CD1c-positive myeloid dendritic cell (primary cell): ENCODE measurements at regions not wholly inside any gene's neighbourhood (a gene's known extent, or its start where the extent isn't known, plus 50 kb on each side); places are given as distances from the start of the nearest gene placed in this dataset.

Experiments
- DNase-seq: peaks from one replicate; pipeline ENCODE4 v3.0.0-alpha.2; 2016; ENCODE audit errors: extremely low spot score

DNA sequence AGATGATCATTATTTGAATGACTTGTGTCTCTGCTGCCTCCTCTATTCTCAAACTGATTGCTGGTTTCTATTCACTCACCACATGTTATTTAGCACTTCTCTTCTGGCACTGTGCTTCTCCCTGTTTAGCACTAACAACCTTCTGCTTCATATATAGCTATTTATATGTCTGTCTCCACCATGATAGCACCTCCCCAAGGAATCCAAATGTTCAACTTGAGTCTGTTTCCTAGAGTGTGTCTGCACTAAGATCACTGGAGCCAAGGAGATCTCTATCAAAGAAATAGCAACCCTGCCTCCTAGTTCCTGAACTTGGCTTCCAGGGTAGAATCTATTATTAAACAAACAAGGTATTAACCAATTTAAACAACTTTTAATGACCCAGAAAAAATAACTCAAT is 104.5 kb downstream of the CYP26A1 start:
- no peak for DNase-seq

DNA sequence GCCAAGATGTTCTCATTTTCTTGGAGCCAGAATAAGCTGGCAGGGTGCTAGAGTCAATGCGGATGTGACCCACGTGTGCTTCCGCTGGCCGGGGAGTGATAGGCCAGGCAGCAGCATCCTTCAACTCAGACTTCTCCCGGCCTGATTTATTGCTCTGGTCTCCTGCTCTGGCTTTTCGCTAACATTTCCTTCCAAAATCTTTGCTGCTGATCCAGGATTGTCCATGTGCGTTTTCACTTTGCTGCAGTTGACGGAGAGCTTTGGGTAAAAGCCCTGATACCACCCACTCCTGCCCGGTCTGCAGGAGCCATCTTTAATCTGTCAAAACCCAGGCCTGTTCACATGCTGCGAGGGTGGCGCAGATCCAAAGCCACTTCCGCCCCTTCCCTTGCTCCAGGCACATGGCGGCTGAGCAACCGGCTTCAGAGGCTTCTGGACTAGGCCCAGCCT is 106.8 kb downstream of the CYP26A1 start:
- no peak for DNase-seq

DNA sequence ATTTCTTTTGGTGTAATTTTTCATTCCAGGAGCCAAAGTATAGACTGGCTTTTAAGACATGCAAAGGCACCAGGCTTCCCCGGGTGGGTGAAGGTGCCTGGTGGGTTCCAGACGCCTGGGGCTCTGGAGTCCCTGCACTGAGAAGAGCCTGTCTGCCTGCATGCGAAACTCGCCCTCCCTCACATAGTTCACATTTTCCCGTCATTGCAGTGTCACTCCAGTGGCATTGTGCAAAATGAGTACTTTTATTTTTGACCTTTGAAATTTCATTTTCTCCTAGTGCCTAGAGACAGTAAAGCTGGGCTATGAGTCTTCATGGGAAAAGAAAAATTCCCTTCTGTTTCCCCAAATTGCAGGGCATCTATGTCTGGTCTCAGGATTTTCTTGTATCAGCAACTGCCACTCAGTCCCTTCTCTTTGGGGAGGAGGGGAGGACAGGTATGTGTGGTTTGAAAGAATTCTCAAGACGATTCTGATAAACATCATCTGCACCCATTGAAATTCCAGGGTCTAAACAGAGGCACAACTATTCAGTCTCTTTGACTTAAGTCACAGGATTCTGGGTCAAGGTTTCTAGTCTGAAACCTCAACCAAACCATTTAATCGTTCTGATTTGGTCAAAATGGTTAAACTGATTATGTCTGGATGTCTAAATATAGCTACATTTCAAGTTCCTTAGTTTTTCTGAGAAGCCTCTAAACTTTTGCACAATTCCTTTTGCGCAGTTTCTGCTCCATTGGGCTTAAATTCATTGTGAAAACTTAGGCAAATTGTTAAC is 107.8 kb downstream of the CYP26A1 start:
- no peak for DNase-seq

DNA sequence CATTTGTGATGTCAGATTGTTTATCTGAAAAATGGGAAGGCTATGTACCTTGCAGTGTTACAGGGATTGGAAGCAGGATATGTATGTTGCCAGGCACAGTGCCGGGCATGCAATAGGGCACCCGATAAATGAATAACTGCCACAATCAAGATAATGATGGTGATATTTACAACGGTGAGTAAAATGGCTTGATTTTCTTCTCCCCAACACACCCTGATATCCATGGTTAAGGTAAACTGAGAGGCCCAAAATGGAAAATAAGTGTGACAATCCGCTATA is 108.3 kb downstream of the CYP26A1 start:
- no peak for DNase-seq

DNA sequence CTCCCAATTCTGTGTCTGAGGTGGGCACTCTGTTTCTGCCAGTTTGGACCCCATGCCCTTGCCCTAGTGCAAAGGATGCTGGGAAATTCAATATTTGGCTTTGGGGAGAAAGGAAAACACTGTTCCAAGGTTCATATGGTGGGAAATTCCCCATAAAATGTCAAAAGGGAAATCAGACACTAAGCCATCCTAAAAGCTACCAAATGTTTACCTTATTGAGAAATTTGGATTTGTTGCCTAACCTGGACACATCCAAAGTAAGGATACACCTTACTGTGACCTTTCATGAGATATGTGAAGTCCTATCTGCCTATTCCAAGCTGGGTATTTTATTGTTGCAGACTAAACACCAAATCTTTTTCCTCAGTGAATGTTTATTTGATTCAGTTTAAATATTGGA is 109.1 kb downstream of the CYP26A1 start:
- DNase-seq: no peak

DNA sequence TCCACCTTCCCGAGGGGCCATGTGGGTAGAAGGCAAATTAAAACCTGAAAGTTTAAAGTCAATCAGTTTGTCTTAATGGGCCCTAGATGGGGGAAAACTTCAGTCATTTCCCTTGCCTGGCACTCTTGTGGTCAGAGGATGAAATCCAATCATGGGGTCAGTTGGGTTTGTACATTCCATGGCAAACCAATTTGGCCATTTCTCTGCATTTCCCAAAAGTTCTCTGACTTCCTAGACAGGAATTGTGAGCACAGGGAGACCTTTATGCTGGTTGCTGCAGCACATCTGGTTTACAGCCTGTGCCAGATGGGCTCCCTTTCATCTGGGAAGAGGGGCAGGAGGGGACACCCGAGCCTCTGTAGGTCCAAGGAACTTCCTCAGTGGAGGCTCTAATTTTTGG is 113.0 kb downstream of the CYP26A1 start:
- DNase-seq: no peak

DNA sequence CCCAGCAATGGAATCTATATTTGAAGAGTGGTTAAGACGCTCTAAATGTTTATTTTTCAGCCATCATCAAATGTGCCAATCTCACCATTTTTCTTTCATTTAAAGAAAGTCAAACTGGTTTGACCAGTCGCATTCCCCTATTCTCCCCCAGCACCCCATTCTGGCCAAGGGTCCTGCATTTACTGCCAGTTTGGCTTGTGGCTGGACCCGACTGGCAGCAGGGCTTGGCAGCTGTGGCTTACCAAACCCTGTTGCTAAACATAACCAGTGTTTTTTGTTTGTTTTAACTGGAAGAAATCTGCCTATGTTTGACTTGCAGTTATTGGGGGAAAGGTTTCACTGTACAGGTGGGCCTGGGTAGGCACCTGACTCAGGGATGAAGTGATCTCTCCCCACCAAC is 116.3 kb downstream of the CYP26A1 start:
- DNase-seq: no peak

DNA sequence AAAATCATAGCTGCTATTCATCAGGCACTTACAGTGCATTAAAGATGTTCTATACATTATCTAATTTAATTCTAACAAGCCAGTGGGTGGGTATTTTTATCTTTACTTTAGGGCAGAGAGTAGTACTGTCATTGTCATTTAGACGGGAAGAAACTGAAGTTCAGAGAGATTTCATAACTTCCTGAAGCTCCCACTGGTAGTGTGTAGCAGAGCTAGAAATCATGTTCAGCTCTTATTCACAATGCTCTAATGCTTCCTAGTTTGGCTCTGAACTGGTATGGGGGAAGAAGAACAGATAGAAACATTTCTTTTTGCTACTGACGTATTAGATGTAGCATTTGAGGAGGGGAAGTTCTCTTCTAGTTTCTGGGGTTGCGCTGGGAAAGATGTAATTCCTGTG is 116.7 kb downstream of the CYP26A1 start:
- peak; percentile 71 for DNase-seq

DNA sequence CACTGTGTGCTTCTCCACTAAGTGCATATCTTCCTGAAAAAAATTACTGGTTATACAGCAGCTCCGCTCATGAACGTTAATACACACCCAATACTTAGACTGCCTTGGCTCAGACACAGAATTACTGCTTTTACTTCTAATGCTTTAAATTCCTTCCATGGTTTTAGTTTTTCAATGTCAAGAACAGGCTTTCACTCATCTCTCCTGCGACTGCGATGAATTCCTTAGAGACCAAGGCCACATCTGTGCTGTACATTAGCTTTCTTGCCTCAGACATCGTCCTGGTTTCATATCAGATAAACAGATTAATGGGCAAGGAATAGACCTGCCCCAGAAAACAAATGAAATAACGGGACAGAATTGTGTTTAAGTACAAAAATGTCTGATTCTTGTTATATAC is 120.2 kb downstream of the CYP26A1 start:
- DNase-seq: no peak

DNA sequence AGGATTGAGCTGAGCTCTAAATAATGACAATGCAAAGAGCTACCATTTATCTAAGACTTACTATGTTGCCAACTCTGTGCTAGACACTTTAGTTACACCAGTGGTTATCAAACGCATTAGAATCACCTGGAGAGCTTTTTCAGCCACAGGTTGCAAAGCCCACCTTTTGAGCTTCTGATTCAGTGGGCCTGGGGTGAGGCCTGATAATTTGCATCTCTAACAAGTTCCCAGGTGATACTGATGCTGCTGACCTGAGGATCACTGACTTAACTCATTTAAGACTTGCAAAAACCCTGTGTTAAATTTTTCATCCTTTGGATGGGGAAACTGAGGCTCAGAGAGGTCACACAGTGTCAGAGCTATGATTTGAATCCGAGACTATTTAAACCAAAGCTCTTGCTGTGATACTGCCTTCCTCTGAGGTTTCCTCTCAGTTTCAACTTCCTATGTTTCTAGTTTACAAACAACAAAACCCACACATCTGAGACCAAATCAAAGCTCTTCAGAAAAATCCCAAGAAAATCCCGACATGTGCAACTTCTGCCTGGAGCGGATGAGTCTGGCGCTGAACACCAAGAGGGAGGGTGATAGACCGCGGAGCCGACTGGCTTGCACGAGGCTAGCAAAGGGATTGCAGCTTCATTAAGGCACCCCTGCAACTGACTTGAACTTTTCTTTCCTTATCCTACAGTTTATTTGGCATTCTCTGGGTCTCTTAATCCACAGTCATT is 124.9 kb downstream of the CYP26A1 start:
- DNase-seq: peak; percentile 76

DNA sequence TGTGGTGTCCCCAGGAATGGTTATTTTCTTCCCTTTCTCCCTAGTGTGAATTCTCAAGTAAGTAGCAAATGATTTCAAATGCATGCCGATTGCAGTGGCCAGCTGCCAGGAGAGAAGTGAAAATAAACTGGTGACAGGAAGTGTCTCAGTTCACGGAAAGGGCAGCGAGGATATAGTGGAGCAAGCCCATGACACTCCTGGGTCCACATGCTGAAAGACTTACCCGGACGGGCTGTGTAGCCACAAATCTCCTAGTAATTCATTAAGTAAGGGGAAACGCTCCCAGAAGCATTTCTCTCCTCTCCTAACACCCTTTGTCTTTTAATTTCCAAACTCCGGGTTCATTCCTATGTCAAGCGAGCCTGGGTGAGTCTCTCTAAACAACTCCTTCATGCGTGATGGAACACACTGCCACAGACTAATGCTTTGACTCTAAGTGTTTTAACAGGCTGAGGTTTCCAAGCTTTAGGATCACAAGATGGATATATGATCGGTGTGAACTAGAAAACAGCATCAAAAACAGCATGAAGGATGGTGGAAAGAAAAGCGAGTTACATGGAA is 125.6 kb downstream of the CYP26A1 start:
- peak; percentile 85 for DNase-seq

DNA sequence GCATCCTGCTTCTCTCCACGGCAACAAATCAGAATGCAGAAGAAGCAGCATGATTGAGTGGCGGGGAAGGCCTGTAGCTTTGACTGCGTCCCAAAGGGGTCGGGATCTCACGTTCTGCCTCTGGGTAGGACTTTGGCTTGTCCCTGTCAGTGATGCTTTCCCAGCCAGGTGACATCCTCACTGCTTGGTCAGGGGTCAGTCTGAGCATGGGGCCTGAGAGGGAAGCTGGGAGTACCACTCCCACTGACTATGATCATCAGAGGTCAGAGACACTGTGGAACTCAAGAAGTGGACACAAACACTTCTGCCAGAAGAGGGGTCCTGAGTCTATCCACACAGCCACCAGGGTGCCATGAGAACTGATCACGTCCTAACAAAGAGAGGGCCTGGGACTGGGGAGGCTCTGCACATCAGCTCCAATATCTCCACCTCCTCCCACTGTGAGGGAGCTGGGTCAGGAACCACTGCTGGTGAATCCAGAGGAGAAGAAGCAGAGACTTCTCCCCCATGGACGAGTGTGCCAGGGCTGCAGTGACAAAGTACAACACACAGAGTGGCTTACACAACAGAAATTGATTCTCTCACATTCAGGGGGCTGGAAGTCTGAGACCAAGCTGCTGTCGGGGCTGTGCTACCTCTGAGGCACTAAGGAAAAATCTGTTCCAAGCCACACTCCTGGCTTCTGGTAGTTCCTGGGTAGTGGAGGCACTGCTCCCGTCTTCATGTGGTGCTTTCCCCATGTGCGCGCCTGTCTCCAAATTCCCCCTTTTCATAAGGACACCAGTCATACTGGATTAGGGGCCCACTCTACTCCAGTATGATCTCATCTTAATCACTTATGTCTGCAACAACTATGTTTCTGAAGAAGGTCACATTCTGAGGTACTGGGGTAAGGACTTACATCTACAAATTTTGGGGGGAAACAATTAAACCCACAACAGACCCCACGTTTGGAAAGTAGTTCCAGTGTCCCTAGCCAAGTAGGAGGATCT is 131.1 kb downstream of the CYP26A1 start:
- DNase-seq: no peak

DNA sequence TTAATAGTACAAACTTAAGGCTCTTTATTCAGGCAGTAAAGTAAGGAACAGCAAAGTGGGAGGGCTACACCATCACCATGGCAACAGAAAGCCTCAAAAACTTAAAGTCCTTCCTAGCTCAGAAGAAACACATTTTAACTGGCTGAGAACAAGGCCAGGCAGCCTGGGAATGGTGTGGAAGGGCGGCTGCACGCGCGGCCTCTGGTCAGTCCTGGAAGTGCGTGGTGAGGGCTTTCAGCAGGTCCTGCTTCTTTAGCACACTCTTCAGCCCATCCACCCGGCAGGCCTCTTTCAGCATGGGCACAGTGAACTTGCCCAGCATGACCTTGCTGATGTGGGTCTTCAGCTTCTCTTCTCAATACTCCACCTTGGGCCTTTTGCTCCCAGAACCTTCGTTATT is 133.0 kb downstream of the CYP26A1 start:
- no peak for DNase-seq

DNA sequence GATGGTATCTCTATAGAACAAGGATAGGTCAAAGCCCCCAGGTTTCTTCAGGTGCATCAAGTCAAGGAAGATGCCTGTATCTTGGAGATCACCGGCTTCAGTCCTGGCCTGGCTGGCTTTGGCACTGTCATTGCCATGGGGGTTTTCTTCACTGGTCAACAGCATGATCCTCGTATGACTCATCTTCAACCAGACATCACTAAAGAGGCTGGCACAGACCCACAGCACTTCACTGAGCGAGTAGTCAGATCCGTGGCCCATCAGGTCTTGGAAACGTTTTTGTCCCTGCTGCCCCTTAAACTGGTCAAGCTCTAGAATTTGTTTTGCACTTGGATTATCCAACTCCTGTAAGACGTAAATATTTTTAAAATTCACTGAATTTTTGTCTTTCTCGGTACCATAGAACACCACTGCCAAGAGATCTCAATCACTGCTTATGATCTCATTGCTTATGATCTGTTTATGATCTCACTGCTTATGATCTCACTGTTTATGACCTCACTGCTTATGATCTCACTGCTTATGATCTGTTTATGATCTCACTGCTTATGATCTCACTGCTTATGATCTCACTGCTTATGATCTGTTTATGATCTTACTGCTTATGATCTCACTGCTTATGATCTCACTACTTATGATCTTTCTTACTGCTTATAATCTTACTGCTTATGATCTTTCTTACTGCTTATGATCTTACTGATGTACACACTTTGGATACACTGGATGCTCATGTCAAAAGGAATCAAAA is 135.2 kb downstream of the CYP26A1 start:
- peak; percentile 51 for DNase-seq

DNA sequence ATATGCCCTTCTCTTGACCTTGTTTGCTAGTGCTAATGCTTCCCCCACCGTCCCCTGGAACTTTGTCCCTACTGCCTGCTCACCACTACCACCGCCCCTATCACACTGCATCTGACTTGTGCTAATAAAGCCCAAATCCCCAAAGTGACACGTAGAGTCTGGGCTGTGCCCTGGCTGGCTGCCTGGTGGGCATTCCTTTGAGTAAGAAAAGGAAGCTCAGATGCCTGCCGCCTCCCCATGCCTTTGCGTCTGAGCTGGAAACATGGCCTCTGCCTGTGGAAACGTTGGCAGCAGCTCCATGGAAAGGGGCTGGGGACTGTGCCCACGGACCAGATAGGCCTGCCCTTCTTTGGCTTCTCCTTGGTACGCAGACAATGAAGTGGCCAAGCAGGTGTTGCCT is 138.3 kb downstream of the CYP26A1 start:
- no peak for DNase-seq

DNA sequence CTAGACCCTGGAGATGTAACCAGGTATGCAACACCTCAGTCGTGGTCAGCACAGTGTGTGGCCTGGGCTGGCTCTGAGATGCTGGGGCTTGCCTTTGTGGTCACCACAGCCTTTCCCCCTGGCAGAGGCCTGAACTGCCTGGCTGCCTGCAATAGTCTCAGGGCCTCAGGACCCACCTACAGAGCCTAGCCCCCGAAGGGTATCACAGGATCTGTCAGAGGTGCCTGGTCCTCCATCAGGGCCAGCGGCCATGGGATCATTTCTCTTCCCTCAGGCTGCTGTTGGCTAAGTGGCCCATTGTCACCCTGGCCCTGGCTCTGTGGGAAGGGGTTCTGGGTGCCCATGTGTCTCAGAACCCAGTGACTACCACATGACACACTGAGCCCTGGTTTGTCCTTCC is 141.6 kb downstream of the CYP26A1 start:
- no peak for DNase-seq

DNA sequence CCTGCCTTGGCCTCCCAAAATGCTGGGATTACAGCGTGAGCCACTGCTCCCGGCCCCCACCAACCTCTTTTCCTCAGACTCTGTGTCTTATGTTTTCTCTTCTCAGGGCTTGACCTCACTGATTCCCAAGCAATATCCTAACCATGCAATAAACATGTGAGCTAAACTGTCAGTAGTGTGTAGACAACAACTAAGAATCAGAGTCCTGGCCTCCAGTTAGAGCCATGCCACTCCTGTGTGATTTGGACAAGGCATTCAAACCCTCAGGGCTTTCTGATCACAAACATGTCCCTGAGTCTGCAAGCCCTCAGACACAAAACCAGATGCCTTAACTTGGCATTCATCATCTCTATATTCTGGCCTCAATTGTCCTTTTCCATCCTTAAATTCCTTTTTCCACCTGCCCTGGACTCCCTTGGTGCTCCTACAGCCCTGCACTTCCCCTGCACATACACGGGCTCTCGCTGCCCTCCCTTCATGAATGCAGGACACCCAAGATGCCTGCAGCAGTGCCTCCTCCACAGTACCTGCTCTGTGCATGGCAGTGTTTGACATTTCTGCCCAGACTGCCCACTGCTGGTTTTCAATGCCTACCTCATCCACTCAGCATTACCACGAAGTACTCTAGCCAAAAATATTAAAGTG is 142.8 kb downstream of the CYP26A1 start:
- DNase-seq: no peak

DNA sequence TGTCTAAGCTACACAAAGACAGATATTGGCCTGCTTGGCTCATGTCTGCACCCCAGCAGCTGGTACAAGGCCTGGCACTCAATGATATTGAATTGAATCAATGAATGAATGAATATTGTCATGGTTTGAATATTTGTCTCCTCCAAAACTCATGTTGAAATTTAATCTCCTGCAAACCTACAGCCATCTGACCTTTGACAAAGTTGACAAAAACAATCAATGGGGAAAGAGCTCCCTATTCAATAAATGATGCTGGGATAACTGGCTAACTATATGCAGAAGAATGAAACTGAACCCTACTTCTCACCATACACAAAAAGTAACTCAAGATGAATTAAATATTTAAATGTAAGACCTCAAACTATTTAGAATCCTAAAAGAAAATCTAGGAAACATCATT is 144.7 kb downstream of the CYP26A1 start:
- no peak for DNase-seq

DNA sequence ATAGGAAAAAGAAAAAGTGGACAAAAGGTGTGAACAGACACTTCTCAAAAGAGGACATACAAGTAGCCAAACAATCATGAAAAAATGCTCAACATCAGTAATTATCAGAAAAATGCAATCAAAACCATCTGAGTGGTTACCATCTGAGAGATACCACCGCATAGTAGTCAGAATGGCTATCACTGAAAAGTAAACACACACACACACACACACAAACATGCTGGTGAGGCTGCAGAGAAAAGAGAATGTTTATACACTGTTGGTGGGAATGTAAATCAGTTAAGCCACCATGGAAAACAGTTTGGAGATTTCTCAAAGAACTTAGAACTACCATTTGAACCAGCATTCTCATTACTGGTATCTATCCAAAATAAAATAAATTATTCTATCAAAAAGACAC is 145.7 kb downstream of the CYP26A1 start:
- DNase-seq: no peak

DNA sequence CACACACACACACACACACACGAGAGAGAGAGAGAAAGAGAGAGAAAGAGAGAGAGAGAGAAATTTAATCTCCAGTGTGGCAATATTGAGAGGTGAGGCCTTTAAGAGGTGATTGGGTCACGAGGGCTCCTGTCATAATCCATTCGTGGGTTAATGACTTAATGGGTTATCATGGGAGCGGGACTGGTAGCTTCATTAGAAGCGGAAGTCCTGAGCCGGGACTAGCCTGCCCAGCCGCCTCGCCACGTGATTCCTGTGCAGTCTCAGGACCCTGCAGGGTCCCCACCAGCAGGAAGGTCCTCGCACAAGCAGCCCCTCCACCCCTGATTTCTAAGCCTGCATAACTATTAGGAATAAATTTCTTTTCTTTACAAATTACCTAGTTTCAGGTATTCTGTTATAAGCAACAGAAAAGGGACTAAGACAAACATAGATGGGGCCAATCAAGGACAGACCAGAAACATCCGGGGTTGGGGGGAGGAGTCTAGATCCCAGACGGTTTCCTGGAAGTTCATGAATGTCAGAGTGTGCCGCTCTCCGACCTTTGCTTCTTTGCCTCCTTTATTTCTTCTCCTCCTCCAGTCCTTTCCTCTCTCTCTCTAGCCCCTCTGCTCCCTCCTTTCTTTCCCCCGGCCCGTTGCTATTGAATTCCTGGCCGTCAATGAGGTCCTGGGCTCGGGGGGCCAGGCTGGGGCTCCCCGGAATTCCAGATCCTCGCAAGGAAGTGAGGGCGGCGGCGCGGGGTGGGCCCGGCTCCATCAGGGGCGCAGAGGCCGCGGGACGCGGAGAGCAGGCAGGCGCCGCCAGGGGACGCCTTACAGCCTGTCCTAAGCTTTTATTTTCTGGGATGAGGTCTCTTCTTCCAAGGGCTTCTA is 146.8 kb downstream of the CYP26A1 start:
- no peak for DNase-seq
